HEK293 (cell line): ENCODE measurements at regions not wholly inside any gene's neighbourhood (a gene's known extent, or its start where the extent isn't known, plus 50 kb on each side); places are given as distances from the start of the nearest gene placed in this dataset.

Experiments used
- CTCF ChIP-seq: fragments of 450-650 bp; formaldehyde crosslinking; IDR thresholded peaks from 2 replicates; pipeline ENCODE4 v1.5.1; 2016; ENCODE audit warnings: missing biosample characterization, missing genetic modification characterization
- HOXD13 ChIP-seq: sonication (generic); formaldehyde crosslinking; IDR thresholded peaks from 2 replicates; pipeline ENCODE4 v1.8.0; 2022; ENCODE audit warnings: missing genetic modification reagents, borderline replicate concordance
- KLF9 ChIP-seq: fragments of 450-650 bp; formaldehyde crosslinking; IDR thresholded peaks from 2 replicates; pipeline ENCODE4 v1.5.1; 2016; ENCODE audit warnings: missing biosample characterization, missing genetic modification characterization, low read depth
- ZNF362 ChIP-seq: fragments of 450-650 bp; formaldehyde crosslinking; IDR thresholded peaks from 2 replicates; pipeline ENCODE4 v1.5.1; 2016; ENCODE audit warnings: missing biosample characterization, missing genetic modification characterization
- ZNF660 ChIP-seq: fragments of 450-650 bp; IDR thresholded peaks from 2 replicates; pipeline ENCODE4 v1.5.1; 2018; ENCODE audit warnings: missing biosample characterization, mild to moderate bottlenecking, missing genetic modification characterization

- TF ChIP-seq ZNF362 (tag by site-specific recombination): no peak
- TF ChIP-seq KLF9 (tag by site-specific recombination): no peak
- no peak for TF ChIP-seq ZNF660 (tag by site-specific recombination)
- TF ChIP-seq CTCF (tag by site-specific recombination): no peak
- TF ChIP-seq HOXD13: no peak
These were observed 130.8 kb downstream of the OLFM4 start for GRCh38 chr13:53159431-53159830.
